Muscle of back (tissue), 3 donors: ENCODE measurements at regions not wholly inside any gene's neighbourhood (a gene's known extent, or its start where the extent isn't known, plus 50 kb on each side); places are given as distances from the start of the nearest gene placed in this dataset.

Experiments
- DNase-seq, 3 donors: peaks; one replicate each; pipeline versions ENCODE4 v3.0.0 to v3.0.0-alpha.2; 2013

DNA sequence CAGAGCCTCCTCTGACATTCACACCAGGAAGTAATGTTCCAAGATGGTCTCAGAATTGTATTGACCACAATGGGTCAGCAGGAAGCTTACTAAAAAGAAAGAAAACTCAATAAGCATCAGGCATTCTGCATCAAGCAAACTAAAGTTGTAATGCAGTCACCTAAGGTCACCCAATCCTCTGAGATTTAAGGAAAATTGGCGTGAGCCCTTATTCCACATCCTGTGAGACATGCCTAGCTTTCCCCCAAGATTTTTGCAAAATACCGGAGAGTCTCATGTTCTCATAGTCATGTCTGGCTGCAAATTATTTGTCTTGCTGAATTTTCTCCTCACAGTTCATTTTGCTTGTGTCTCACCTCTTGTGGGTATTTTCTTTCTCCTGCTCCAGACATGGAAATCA is 417.1 kb upstream of the SOX9 start:
- no peak for DNase-seq

DNA sequence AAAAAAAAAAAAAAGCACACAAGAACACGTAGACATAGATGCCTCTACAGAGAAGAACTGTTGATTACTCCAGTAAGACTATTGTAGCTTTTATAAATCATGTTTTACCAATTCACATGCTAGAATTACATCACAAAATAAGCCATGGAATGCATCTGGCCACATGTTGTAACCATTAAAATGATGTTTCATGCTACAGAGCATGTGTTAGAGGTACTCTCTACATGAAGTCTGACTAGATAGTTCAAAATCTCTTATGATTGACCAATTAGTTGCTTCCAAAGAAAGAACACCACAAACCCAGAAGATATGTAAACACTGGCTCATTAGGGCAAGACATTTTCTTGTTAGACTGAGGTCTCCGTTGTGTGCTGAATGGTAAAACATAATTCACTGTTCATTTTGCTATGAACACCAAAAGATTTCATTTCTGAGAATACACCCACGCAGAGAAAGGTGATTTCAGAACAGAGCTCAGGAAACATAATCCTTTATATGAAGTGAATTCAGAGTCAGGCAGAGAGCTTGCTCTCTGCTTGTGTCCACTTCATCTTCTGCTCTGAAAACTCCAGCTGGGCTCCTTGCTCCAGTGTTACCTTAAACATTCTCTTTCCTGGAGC is 411.4 kb upstream of the SOX9 start:
- DNase-seq, result no peak

DNA sequence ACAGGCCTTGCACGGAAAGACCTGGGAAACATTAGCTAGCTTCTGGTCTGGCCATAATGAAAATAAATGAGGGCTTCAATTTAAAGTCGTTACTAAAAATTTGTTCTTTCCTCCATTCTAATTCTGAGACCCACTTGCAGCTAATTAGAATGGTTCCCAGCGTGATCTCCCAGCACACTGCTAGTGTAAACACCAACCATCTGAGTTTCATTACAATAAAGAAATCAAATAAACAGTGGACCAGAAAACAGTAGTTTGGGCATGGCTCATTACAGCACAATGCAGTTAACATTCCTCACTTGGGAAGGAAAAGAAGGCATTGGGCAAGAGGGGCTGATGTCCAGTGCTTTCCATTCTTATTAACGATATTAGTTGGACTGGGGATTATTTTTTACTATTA is 410.9 kb upstream of the SOX9 start:
- DNase-seq, result no peak

DNA sequence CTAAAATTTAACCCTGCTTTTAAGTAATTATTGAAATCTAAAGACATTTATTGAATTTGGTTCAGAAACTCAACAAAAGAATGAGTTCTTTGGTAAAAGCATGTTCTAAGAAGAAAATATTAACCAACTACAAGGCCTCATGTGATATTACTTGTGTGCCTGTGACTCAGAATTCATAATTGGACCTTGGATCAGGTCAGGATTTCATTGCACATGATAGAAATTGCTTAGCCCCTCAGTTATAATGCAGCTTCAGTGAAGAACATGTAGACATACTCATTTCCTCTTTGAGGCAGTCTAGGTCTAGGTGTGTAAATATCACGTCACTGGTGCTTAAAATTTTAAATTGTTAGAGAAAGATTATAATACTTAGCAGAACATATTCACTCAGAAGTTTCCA is 410.0 kb upstream of the SOX9 start:
- DNase-seq, result no peak

DNA sequence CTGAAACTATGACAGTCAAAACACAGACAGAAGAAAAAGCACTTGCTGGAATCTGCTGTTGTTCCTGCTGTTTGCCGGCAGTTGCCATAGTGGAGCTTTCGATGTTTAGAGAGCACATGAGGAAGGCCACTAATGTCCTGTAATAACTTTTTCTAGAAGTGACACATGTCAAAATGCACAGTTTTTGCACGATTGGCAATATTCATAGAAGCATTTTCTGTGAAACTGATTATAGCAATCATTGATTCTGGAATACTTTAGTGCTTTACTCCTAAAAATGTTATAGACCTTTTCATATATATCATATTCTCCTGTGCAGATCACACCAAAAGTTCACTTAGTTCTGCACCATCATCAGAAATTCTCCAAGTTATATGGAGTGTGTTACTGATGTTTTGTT is 407.0 kb upstream of the SOX9 start:
- no peak for DNase-seq

DNA sequence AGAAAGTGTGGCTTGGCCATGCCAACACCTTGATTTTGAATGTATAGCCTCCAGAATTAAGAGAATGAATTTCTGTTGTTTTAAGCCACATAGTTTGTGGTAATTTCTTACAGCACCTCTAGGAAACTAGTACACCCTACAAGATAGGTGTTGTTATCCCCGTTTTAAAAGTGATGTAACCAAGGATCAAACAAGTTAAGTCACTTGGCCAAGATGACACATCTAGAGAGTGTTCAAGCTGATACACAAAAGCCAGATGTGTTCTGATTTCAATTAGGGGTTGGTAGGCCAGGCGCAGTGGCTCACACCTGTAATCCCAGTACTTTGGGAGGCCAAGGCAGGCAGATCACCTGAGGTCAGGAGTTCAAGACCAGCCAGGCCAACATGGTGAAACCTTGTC is 396.5 kb upstream of the SOX9 start:
- no peak for DNase-seq

GRCh38 chr17:71725811-71726210 is 395.0 kb upstream of the SOX9 start:
- no peak for DNase-seq

GRCh38 chr17:71726341-71726740 is 394.5 kb upstream of the SOX9 start:
- no peak for DNase-seq

DNA sequence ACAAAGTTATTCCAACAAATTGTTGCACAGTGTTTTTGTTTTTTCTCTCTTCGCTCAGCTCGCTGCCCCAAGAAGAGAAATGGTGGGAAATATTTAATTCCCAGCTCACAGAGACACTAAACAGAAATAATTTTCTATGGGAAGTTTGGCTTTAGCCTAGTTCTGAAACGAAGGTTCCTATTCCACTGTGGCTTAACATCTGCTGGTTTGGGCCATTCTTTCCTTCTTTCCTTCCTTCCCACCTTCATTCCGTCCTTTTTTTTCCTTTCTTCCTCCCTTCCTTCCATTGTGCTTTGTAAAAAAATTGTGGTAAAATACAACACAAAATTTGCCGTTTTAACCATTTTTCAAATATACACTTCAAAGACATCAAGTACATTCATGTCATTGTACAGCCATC is 393.5 kb upstream of the SOX9 start:
- no peak for DNase-seq

- DNase-seq, result no peak
Observed at GRCh38 chr17:71727723-71728122, 393.1 kb upstream of the SOX9 start.

DNA sequence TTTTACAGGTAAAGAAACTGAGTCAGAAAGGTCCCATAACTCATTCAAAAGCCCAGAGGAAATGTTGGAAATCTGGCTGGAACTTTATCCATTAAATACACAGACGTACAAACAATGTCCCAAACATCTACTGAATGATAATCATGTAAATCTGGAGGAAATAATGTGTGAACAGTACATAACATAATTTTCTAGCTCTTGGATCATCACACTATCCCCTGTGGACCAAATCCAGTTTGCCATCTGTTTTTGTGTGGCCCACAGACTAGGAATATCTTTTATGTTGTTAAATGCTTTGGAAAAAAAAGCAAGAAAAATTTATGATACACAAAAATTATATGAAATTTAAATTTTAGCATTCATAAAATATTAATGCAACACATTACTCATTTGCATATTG is 389.9 kb upstream of the SOX9 start:
- DNase-seq, result no peak

DNA sequence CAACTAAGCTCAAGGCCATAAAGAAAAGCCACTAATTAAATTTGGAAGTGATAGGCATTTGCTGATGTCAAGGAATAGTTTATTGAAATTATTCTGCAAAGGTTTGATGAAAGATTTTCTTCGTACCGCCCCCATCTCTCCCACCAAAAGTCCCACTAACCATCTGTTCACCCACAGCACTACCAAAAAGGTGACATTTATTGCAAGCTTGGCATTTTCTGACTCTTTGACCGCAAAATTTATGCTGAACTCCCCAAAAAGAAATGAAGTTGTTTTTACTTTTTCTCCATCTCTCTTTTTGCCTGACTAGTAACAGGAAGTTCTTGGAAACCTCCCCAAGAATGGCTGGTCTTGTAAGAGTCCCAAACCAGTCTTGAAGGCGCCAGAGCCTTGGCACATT is 384.9 kb upstream of the SOX9 start:
- no peak for DNase-seq

DNA sequence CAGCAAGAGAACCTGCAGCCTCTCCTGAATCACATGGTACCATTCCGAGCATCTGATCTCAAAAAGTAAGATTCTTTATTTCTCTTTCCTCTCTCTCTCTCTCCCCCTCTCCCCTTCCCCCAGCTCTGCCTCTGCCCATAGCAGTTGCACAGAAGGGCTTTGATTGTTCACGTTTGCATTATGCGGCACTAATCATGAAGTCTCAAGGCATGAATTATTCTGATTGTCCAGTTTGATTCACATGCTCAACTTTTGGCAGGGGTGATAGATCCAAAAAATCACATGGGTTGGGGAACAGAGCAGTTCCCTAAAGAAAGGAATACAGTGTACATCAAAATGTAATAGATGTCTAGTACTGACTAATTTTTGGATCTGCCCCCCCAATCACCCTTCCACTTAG is 380.0 kb upstream of the SOX9 start:
- no peak for DNase-seq

DNA sequence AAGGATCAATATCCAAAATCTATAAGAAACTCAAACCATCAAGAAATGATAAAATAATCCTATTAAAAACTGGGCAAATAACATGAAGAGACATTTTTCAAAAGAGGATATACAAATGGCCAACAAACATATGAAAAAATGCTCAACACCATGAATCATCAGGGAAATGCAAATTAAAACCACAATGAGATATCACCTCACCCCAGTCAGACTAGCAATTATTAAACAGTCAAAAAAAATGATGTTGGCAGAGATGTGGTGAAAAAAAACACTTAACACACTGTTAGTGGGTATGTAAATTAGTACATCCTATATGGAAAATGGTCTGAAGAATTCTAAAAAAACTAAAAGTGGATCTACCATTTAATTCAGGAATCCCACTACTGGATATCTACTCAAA is 379.0 kb upstream of the SOX9 start:
- DNase-seq, result no peak

- no peak for DNase-seq
Observed at GRCh38 chr17:71748872-71749271, 371.9 kb upstream of the SOX9 start.

DNA sequence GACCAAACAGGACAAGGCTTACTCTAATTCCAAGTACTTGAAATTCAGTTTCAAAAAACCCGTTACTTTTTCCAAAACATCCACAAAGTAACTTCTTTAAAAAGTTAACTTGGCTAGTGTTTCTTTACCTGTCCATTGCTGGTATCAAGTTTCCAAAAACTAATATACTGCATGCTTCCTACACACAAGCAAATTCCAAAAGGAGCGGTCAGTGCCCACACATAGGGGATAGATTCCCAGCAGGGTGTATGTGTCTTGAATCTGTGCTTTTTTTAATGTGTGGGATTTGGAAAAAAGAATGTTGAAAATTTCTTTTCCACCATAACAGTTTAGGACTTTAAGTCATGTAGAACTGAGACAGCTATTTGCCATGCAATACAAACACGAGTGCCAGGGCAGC is 367.8 kb upstream of the SOX9 start:
- DNase-seq, result no peak

- peak in 1 of 3 donors; percentile 4 for DNase-seq
Observed at GRCh38 chr17:71757156-71757555, 363.7 kb upstream of the SOX9 start.

GRCh38 chr17:71757956-71758355 is 362.9 kb upstream of the SOX9 start:
- no peak for DNase-seq

DNA sequence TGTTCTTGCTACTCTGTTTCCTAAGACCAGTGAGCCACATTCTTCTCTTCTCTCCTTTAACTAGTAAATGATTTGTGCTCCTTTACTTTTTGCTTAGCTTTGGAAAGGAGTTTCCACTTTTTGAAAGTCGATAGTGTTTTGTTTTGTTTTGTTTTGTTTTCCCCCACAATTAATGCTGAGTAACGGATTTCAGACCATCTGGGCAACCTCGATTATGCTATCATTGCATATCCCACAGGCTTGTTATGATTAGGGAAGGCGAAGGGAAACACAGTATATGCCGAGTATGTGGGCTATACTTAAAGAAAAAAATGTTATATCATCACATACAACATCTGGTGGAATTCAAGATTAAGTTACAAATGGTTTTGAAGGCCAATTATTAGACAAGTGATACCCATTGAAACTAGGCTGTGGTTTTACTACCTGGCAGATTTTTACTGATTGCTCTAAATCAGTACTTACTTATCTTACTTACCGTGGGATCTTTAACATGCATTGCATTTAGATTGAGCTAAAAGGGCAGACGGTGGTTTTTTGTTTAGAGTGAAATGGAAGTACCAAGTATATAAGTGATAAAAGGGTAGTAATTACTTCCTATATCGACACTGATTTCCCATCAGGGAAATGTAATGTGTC is 361.3 kb upstream of the SOX9 start:
- no peak for DNase-seq

- peak in 1 of 3 donors; percentile 15 for DNase-seq
Observed at GRCh38 chr17:71760062-71760720, 360.6 kb upstream of the SOX9 start.

DNA sequence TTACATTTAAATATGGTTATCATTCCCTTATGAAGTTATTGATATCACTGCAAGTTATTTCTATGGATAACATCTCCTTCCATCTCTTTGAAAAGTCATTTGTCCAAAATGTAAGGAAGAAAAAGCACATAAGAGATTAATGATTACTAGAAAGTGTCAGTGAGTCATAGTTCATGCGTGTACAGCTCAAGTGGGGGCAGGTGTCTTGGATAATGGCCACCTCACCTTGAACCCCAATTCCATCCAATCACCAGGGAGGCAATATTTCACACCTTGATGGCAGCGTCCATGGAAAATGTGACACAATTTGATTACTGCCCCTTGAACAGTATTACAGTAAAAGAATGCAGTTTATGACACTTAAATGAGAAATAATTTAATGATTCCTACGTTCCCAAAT is 358.3 kb upstream of the SOX9 start:
- DNase-seq, result no peak

GRCh38 chr17:71764505-71764904 is 356.3 kb upstream of the SOX9 start:
- peak in 1 of 3 donors; percentile 2 for DNase-seq

- peak in 1 of 3 donors; percentile 2 for DNase-seq
Observed at GRCh38 chr17:71765437-71765836, 355.4 kb upstream of the SOX9 start.

GRCh38 chr17:71769850-71770249 is 351.0 kb upstream of the SOX9 start:
- DNase-seq, result no peak
